Stimulated activated CD8-positive, alpha-beta memory T cell treated with anti-CD3 and anti-CD28 coated beads, Interleukin-4, amount 100 ng/mL, for 1 hour (primary cell): ENCODE measurements at regions not wholly inside any gene's neighbourhood (a gene's known extent, or its start where the extent isn't known, plus 50 kb on each side); places are given as distances from the start of the nearest gene placed in this dataset.

Source experiments
- DNase-seq, 2 donors: peaks; one replicate each; pipeline ENCODE4 v3.0.0-alpha.2; 2020; ENCODE audit warnings: low read depth in 2 of 2, low spot score in 1 of 2

- no peak for DNase-seq
Observed at GRCh38 chr21:25384782-25385181, 222.5 kb downstream of the MRPL39 start.

DNA sequence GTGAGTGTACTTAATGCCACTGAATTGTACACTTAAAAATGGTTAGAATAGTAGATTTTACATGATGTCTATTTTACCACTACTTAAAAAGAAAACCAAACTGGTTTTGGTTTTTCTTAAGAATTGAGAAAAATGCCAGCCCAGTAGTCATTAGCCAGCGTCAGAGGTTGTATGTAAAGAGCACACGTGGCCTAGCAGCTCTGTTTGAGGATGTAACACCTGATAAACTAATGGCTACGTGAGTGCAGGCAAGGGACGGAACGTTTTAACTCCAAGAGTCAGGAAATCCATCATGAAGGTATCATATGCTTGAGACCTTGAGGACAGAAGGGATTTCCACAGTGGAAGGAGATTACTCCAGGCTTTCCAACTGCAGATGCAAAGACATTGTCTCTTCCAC, 223.7 kb downstream of the MRPL39 start:
- no peak for DNase-seq

- DNase-seq = no peak
Observed at GRCh38 chr21:25381936-25382452, 225.3 kb downstream of the MRPL39 start.

DNA sequence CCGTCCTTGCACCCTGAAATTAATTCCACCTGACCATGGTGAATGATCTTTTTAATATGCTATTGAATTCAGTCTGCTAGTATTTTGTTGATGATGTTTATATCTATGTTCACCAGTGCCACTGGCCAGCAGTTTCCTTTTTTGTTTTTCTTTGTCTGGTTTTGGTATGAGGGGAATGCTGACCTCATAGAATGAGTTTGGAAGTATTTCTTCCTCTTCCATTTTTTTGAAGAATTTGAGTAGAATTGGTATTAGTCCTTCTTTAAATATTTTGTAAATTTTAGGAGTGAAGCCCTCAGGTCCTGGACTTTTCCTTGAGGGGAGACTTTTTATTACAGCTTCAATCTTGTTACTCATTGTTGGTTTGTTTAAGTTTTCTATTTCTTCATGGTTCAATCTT, 231.6 kb downstream of the MRPL39 start:
- no peak for DNase-seq

GRCh38 chr21:25373126-25374082, 233.9 kb downstream of the MRPL39 start:
- no peak for DNase-seq

GRCh38 chr21:25371841-25372425, 235.3 kb downstream of the MRPL39 start:
- DNase-seq = no peak

GRCh38 chr21:25370311-25370744, 237.0 kb downstream of the MRPL39 start:
- no peak for DNase-seq

DNA sequence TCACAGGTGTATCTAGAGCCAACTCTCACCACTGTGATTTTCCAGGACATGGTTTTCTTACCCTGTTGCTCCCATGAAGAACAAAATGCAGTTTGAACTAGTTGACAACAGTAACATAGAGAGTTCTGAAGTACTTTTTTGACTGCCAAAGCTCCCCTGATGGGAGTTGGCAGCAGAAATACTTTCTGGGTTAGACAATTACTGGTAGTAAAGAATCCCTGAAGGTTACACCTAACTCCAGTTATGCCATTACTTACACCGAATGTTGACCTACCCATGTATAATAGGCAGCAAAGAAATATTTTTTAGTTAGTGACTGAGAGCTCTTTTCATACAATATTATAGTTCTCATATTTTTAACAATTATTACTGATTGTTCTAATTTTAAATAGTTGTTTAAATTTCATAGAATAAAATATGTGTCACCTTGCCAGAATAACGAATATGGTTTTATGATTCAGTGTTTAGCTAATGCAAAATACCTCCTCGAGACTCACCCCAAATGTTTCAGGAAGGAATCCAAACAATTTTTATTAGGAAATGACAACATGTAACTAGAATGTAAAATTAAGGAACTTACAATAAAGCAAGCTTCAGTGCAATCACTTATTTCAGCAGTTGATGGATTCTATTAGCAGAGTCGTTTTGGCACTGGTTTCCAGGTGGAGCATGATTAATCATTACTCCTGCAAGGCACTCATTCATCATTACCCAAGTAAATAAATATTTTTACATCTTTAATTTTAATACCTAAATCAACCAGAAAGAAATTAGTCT, 237.6 kb downstream of the MRPL39 start:
- no peak for DNase-seq

DNA sequence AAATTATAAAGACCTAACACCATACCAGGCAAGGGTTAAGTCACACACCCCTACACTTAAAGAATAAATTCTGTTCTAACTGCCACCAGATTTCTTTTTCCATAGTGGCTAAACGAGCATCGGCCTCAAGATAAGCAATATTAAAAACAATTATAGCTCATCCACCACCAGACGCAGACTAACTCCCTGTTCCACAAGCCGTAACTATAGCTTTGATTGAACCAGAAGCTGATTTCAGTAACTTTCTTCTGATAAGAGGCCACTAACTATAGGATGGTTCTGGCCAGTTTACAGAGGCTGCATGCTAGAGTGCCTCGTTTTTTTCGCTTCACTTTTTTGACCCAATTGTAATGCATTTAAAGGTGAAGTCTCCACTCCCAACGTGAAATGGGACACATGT, 238.8 kb downstream of the MRPL39 start:
- no peak for DNase-seq

- no peak for DNase-seq
Observed at GRCh38 chr21:25366116-25366515, 241.2 kb downstream of the MRPL39 start.

DNA sequence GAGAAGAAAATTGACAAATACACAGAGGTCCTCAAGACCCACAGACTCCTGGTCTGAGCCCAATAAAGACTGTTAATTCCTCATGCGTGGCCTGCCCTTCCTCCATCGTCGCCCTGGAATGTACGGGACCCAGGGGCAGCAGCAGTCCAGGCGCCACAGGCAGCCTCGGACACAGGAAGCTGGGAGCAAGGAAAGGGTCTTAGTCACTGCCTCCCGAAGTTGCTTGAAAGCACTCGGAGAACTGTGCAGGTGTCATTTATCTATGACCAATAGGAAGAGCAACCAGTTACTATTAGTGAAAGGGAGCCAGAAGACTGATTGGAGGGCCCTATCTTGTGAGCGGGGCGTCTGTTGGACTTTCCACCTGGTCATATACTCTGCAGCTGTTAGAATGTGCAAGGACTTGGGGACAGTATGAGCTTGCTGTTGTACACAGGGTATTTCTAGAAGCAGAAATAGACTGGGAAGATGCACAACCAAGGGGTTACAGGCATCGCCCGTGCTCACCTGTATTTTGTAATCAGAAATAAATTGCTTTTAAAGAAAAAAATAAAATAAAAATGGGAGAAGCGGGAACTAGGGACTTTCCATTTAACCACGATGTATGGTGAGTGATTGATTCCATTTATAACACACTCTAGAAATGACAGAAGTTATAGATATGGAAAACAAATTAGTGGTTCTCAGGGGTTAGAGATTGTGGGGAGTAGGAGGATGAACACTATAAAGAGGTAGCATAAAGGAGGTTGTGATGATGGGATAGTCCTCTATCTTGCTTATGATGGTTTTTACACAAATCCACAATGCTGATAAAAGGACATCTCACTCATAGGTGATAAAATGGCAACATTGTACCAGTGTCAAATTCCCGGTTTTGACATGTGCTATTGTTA, 244.7 kb downstream of the MRPL39 start:
- DNase-seq = no peak

DNA sequence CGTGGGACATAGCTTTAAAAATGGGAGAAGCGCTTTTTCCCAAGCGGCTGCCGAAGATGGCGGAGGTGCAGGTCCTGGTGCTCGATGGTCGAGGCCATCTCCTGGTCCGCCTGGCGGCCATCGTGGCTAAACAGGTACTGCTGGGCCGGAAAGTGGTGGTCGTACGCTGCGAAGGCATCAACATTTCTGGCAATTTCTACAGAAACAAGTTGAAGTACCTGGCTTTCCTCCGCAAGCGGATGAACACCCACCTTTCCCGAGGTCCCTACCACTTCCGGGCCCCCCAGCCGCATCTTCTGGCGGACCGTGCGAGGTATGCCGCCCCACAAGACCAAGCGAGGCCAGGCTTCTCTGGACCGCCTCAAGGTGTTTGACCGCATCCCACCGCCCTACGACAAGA, 245.5 kb downstream of the MRPL39 start:
- no peak for DNase-seq

- no peak for DNase-seq
Observed at GRCh38 chr21:25361097-25361496, 246.2 kb downstream of the MRPL39 start.

DNA sequence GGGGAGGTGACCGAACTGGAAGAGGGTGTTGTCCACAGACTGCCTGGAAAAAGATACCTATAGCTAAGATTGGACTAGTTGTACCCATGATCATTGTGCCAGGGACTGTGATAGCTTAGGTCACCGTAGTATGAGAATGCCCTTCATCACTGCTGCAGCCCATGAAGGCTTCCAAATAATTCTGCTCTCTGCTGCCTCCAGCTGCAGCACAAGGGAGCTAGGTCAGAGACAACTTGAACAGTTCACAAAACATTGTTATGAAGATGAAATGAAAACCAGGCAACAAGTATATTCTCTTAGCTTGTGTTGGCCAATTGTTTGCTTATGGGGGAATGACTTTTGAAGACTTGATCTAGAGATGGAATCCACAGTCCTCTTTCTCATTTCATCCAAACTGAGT, 246.7 kb downstream of the MRPL39 start:
- no peak for DNase-seq

DNA sequence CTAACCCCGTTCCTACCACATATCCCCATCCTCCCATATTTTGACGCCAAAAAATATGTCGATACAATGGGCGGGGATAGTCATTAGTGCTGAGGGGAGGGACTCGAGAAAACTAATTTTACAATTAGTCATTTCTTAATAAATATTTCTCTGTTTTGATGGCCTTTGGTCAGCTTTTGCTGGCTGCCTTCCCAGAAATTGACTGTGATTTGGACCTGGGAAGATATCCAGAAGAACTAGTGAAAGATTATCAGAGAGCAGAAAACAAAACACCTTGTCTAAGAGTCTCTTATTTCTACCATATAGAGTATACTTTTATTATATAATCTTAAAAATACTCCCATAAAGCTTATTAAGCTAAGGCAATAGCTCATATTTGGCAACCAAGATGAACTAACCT, 247.6 kb downstream of the MRPL39 start:
- DNase-seq = no peak

GRCh38 chr21:25350056-25350455, 257.2 kb downstream of the MRPL39 start:
- no peak for DNase-seq

- no peak for DNase-seq
Observed at GRCh38 chr21:25343774-25344545, 263.3 kb downstream of the MRPL39 start.

GRCh38 chr21:25342816-25343215, 264.5 kb downstream of the MRPL39 start:
- no peak for DNase-seq

DNA sequence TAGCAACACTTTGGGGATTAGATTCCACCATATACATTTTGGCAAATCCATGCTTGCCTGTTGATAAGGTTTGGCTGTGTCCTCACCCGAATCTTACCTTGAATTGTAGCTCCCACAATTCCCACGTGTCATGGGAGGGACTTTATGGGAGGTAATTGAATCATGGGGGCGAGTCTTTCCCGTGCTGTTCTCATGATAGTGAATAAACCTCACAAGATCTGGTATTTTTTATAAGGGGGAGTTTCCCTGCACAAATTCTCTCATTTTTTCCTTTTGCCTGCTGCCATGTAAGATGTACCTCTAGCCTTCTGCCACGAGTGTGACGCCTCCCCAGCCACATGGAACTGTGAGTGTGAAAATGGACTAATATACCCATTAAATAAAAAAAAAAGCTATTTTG, 265.3 kb downstream of the MRPL39 start:
- no peak for DNase-seq

- no peak for DNase-seq
Observed at GRCh38 chr21:25338415-25338814, 268.9 kb downstream of the MRPL39 start.
